ENCODE measurements at regions not wholly inside any gene's neighbourhood (a gene's known extent, or its start where the extent isn't known, plus 50 kb on each side); places are given as distances from the start of the nearest gene placed in this dataset.

GRCh38 chr2:175362331-175362730 lies 180.8 kb upstream of the ATP5MC3 start:
- no peak for TF ChIP-seq CTCF (IDR thresholded peaks at IDR 0.05; ENCODE audit: extremely low read depth, missing control alignments)
- DNase-seq (ENCODE audit: low spot score), result no peak

- DNase-seq (ENCODE audit: low spot score), result no peak
- no peak for TF ChIP-seq CTCF (IDR thresholded peaks at IDR 0.05; ENCODE audit: extremely low read depth, missing control alignments)
Measured at GRCh38 chr2:175359710-175360109, 178.2 kb upstream of the ATP5MC3 start.

- no peak for DNase-seq (ENCODE audit: low spot score)
- no peak for TF ChIP-seq CTCF (IDR thresholded peaks at IDR 0.05; ENCODE audit: extremely low read depth, missing control alignments)
Measured at GRCh38 chr2:175356901-175357300, 175.4 kb upstream of the ATP5MC3 start.

- TF ChIP-seq CTCF (IDR thresholded peaks at IDR 0.05; ENCODE audit: extremely low read depth, missing control alignments), result no peak
- DNase-seq (ENCODE audit: low spot score), result no peak
Measured at GRCh38 chr2:175355246-175355645, 173.7 kb upstream of the ATP5MC3 start.

GRCh38 chr2:175353275-175353674 lies 171.8 kb upstream of the ATP5MC3 start:
- TF ChIP-seq CTCF (IDR thresholded peaks at IDR 0.05; ENCODE audit: extremely low read depth, missing control alignments), result no peak
- DNase-seq (ENCODE audit: low spot score), result no peak

- TF ChIP-seq CTCF (IDR thresholded peaks at IDR 0.05; ENCODE audit: extremely low read depth, missing control alignments), result no peak
- DNase-seq (ENCODE audit: low spot score), result no peak
Measured at GRCh38 chr2:175351512-175351911, 170.0 kb upstream of the ATP5MC3 start.

- TF ChIP-seq CTCF (IDR thresholded peaks at IDR 0.05; ENCODE audit: extremely low read depth, missing control alignments), result no peak
- no peak for DNase-seq (ENCODE audit: low spot score)
Measured at GRCh38 chr2:175350105-175350504, 168.6 kb upstream of the ATP5MC3 start.

Data from GM20000 (cell line).